Heart left ventricle (tissue), 13 donors: ENCODE measurements at regions not wholly inside any gene's neighbourhood (a gene's known extent, or its start where the extent isn't known, plus 50 kb on each side); places are given as distances from the start of the nearest gene placed in this dataset.

Experiments
- CTCF ChIP-seq, 12 donors: fragments of 200-600 bp; sonication (generic) in 4 of 12; IDR thresholded peaks; one replicate each; pipeline versions ENCODE4 v1.5.0 to v1.8.0; 2018 to 2022; ENCODE audit warnings: antibody characterized with exemption in 12 of 12, mild to moderate bottlenecking in 5 of 12
- POLR2A ChIP-seq, 2 donors: fragments of 450-650 bp; IDR thresholded peaks; one replicate each; pipeline ENCODE4 v1.6.1; 2017; ENCODE audit warnings: antibody characterized with exemption in 2 of 2, mild to moderate bottlenecking in 2 of 2, moderate library complexity in 2 of 2
- donor health status: ischemic (EF 13 %, LVEDD 7.1; RV severe dilation, severe dysfunction).
- donor health status: DM: no; HTN: yes; CAD: no.
- donor health status: DM: no; HTN: no; CAD: no.
- donor health status: ischemic (EF 25% LVEDD 6.9; RV normal size, moderate dysfunction).
- donor health status: ischemic (EF 25% LVEDD 5.7; RV mildly dilated, moderate dysfunction).
- donor health status: ischemic (EF 35%, LVEDD 5.7; RV mildly dilated, moderate dysfunction).
- donor health status: nonischemic (EF 11% LVEDD 7.7; RV severe dilation, severe dysfunction).
- donor health status: DM: yes; HTN: yes; CAD: no.
- donor health status: PGD.
- donor health status: ischemic (EF 29% LVEDD 5.4; RV normal size, mild dysfunction).
- donor health status: nonischemic (EF 23%, LVEDD 6.1; RV moderate dilation, normal function).

- TF ChIP-seq POLR2A (IDR thresholded peaks at IDR 0.05) (no peak), CTCF (IDR thresholded peaks at IDR 0.05) (no peak)
Measured at GRCh38 chr13:75042807-75043206, 439.2 kb downstream of the TBC1D4 start.
